SK-N-SH treated with all-trans-retinoic acid at 6 μM for 48 hours (cell line): ENCODE measurements at regions not wholly inside any gene's neighbourhood (a gene's known extent, or its start where the extent isn't known, plus 50 kb on each side); places are given as distances from the start of the nearest gene placed in this dataset.
A peak's percentile ranks its signal among the peaks of the same experiment; 100 is the strongest.

Source experiments
- ATAC-seq: fragments of 200-7000 bp; cut with Tn5 transposase; 3 replicates; pipeline ENCODE4 v1.9.1; 2020; ENCODE audit warnings: mild to moderate bottlenecking, moderate library complexity
- ARNTL ChIP-seq: fragments of 450-650 bp; formaldehyde crosslinking; IDR thresholded peaks from 2 replicates; pipeline ENCODE4 v1.5.0; 2020; ENCODE audit warnings: low read depth, mild to moderate bottlenecking, moderate library complexity, borderline replicate concordance
- CSDC2 ChIP-seq: fragments of 250-450 bp; sonication (Bioruptor Pico); IDR thresholded peaks from 2 replicates; pipeline ENCODE4 v1.5.0; 2020; ENCODE audit warnings: mild to moderate bottlenecking, moderate library complexity
- CSRNP3 ChIP-seq: fragments of 250-450 bp; sonication (Bioruptor Pico); IDR thresholded peaks from 2 replicates; pipeline ENCODE4 v1.5.1; 2021; ENCODE audit warnings: mild to moderate bottlenecking, moderate library complexity
- ESRRG ChIP-seq: fragments of 250-450 bp; sonication (Bioruptor Pico); IDR thresholded peaks from 2 replicates; pipeline ENCODE4 v1.6.1; 2021; ENCODE audit warnings: mild to moderate bottlenecking
- GLIS3 ChIP-seq: fragments of 250-450 bp; sonication (Bioruptor Pico); IDR thresholded peaks from 2 replicates; pipeline ENCODE4 v1.5.0; 2020; ENCODE audit warnings: mild to moderate bottlenecking, moderate library complexity
- ISL1 ChIP-seq: fragments of 250-450 bp; sonication (Bioruptor Pico); IDR thresholded peaks from 2 replicates; pipeline ENCODE4 v2.1.2; 2022; ENCODE audit warnings: mild to moderate bottlenecking, moderate library complexity
- OSR1 ChIP-seq: fragments of 250-450 bp; sonication (Bioruptor Pico); IDR thresholded peaks from 2 replicates; pipeline ENCODE4 v1.8.0; 2022; ENCODE audit warnings: moderate library complexity, mild to moderate bottlenecking, inconsistent platforms
- POU6F1 ChIP-seq: fragments of 250-450 bp; sonication (Bioruptor Pico); IDR thresholded peaks from 2 replicates; pipeline ENCODE4 v1.8.0; 2021; ENCODE audit warnings: low read depth, mild to moderate bottlenecking, moderate library complexity, borderline replicate concordance
- PPARA ChIP-seq: fragments of 250-450 bp; sonication (Bioruptor Pico); IDR thresholded peaks from 2 replicates; pipeline ENCODE4 v1.5.0; 2020; ENCODE audit warnings: mild to moderate bottlenecking, borderline replicate concordance
- RARB ChIP-seq: fragments of 250-450 bp; sonication (Bioruptor Pico); IDR thresholded peaks from 2 replicates; pipeline ENCODE4 v1.8.0; 2021; ENCODE audit warnings: mild to moderate bottlenecking, moderate library complexity
- SNAI2 ChIP-seq: fragments of 250-450 bp; sonication (Bioruptor Pico); IDR thresholded peaks from 2 replicates; pipeline ENCODE4 v1.5.0; 2020; ENCODE audit warnings: mild to moderate bottlenecking, moderate library complexity
- TCF4 ChIP-seq: fragments of 250-450 bp; sonication (Bioruptor Pico); IDR thresholded peaks from 2 replicates; pipeline ENCODE4 v1.8.0; 2021; ENCODE audit warnings: mild to moderate bottlenecking, moderate library complexity, borderline replicate concordance
- TOX ChIP-seq: fragments of 250-450 bp; sonication (Bioruptor Pico); IDR thresholded peaks from 2 replicates; pipeline ENCODE4 v1.8.0; 2021; ENCODE audit warnings: mild to moderate bottlenecking, moderate library complexity, borderline replicate concordance
- TSHZ2 ChIP-seq: fragments of 250-450 bp; sonication (Bioruptor Pico); IDR thresholded peaks from 2 replicates; pipeline ENCODE4 v1.5.0; 2020; ENCODE audit warnings: mild to moderate bottlenecking, moderate library complexity
- ZC3H10 ChIP-seq: fragments of 250-450 bp; sonication (Bioruptor Pico); IDR thresholded peaks from 2 replicates; pipeline ENCODE4 v1.5.1; 2021; ENCODE audit warnings: mild to moderate bottlenecking, moderate library complexity
- ZFP3 ChIP-seq: fragments of 250-450 bp; sonication (Bioruptor Pico); IDR thresholded peaks from 2 replicates; pipeline ENCODE4 v1.5.0; 2020; ENCODE audit warnings: mild to moderate bottlenecking, moderate library complexity
- ZFP30 ChIP-seq: fragments of 450-650 bp; formaldehyde crosslinking; IDR thresholded peaks from 2 replicates; pipeline ENCODE4 v1.5.0; 2022; ENCODE audit warnings: mild to moderate bottlenecking, moderate library complexity
- ZNF565 ChIP-seq: fragments of 450-650 bp; formaldehyde crosslinking; conservative IDR thresholded peaks from 2 replicates; pipeline ENCODE4 v1.5.0; 2020; ENCODE audit warnings: low read depth, mild to moderate bottlenecking, moderate library complexity
- ZNF70 ChIP-seq: fragments of 450-650 bp; formaldehyde crosslinking; IDR thresholded peaks from 2 replicates; pipeline ENCODE4 v1.5.0; 2020; ENCODE audit warnings: mild to moderate bottlenecking, moderate library complexity
- ZNF8 ChIP-seq: fragments of 450-650 bp; formaldehyde crosslinking; IDR thresholded peaks from 2 replicates; pipeline ENCODE4 v1.5.0; 2020; ENCODE audit warnings: mild to moderate bottlenecking, moderate library complexity
- TF ChIP-seq, protein P1 (sequence below): fragments of 250-450 bp; sonication (Bioruptor Pico); IDR thresholded peaks from 2 replicates; pipeline ENCODE4 v1.5.1; 2020; ENCODE audit warnings: low read depth, mild to moderate bottlenecking, moderate library complexity
- TF ChIP-seq, protein P2 (sequence below): fragments of 250-450 bp; sonication (Bioruptor Pico); IDR thresholded peaks from 2 replicates; pipeline ENCODE4 v1.8.0; 2020; ENCODE audit warnings: mild to moderate bottlenecking, moderate library complexity, borderline replicate concordance

DNA sequence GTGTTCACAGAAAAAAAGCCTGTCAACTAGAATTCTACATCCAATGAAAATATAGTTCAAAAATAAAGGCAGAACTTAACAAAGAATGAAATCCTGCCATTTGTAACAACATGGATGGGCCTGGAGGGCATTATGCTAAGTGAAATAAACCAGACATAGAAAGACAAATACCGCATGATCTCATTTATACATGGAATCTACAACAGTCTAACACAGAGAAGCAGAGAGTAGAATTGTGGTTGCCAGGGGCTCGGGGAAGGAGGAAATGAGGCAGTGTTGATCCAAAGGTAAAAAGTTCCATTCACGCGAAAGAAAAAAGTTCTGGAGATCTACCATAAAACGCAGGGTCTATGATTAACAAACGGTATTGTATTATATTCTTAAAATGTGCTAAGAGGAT lies 282.6 kb downstream of the MRPL39 start:
- ATAC-seq: no peak
- TF ChIP-seq TCF4 (CRISPR knock-in tag) (peak; percentile 15; the same call in 1 of the 2 replicates), ISL1 (CRISPR knock-in tag) (peak; percentile 26; the same call in 1 of the 2 replicates), ARNTL (no peak)
- TF ChIP-seq, protein P1, sequence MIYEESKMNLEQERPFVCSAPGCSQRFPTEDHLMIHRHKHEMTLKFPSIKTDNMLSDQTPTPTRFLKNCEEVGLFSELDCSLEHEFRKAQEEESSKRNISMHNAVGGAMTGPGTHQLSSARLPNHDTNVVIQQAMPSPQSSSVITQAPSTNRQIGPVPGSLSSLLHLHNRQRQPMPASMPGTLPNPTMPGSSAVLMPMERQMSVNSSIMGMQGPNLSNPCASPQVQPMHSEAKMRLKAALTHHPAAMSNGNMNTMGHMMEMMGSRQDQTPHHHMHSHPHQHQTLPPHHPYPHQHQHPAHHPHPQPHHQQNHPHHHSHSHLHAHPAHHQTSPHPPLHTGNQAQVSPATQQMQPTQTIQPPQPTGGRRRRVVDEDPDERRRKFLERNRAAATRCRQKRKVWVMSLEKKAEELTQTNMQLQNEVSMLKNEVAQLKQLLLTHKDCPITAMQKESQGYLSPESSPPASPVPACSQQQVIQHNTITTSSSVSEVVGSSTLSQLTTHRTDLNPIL (CRISPR knock-in tag): peak; percentile 54; the same call in 1 of the 2 replicates

- TF ChIP-seq ZNF8 (CRISPR knock-in tag) (no peak), RARB (CRISPR knock-in tag) (no peak), POU6F1 (no peak), PPARA (CRISPR knock-in tag) (no peak), SNAI2 (CRISPR knock-in tag) (no peak), TOX (CRISPR knock-in tag) (no peak), ESRRG (CRISPR knock-in tag) (no peak), ZFP30 (CRISPR knock-in tag) (no peak), TSHZ2 (no peak), ISL1 (CRISPR knock-in tag) (no peak), CSDC2 (no peak), OSR1 (no peak), GLIS3 (CRISPR knock-in tag) (no peak), TCF4 (CRISPR knock-in tag) (no peak), ZC3H10 (CRISPR knock-in tag) (no peak), ZNF565 (no peak), ZNF70 (CRISPR knock-in tag) (no peak), ZFP3 (CRISPR knock-in tag) (no peak), ARNTL (no peak)
- TF ChIP-seq, protein P2, sequence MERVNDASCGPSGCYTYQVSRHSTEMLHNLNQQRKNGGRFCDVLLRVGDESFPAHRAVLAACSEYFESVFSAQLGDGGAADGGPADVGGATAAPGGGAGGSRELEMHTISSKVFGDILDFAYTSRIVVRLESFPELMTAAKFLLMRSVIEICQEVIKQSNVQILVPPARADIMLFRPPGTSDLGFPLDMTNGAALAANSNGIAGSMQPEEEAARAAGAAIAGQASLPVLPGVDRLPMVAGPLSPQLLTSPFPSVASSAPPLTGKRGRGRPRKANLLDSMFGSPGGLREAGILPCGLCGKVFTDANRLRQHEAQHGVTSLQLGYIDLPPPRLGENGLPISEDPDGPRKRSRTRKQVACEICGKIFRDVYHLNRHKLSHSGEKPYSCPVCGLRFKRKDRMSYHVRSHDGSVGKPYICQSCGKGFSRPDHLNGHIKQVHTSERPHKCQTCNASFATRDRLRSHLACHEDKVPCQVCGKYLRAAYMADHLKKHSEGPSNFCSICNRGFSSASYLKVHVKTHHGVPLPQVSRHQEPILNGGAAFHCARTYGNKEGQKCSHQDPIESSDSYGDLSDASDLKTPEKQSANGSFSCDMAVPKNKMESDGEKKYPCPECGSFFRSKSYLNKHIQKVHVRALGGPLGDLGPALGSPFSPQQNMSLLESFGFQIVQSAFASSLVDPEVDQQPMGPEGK (CRISPR knock-in tag): no peak
- no peak for ATAC-seq
These were observed 283.8 kb downstream of the MRPL39 start for GRCh38 chr21:25323356-25323949.

DNA sequence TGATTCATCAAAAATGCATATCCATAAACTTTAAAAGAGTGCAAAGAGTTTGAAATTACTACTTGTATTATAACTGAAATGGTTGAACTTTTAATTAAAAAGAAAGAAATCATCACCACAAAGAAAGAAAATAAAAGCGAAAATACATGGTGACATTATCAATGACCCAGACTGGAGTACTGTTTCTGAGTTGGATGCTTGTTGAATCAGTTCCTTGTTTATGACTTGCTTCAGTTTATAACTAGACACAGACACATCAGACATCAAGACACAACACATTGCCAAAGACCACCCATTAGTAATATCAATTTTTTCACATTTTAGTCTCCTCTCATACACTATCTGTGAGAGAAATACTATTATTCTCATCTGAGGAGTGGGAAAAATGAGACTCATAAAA lies 293.0 kb downstream of the MRPL39 start:
- ATAC-seq: peak; percentile 41
- TF ChIP-seq ESRRG (CRISPR knock-in tag) (no peak), ZFP30 (CRISPR knock-in tag) (no peak), CSDC2 (no peak), ZNF565 (no peak), TSHZ2 (no peak), RARB (CRISPR knock-in tag) (no peak), SNAI2 (CRISPR knock-in tag) (no peak), TOX (CRISPR knock-in tag) (no peak), TCF4 (CRISPR knock-in tag) (no peak), CSRNP3 (CRISPR knock-in tag) (no peak)
- TF ChIP-seq, protein P2 (CRISPR knock-in tag): no peak
- TF ChIP-seq, protein P1 (CRISPR knock-in tag): no peak
